Uterus (tissue), 3 donors: ENCODE measurements at regions not wholly inside any gene's neighbourhood (a gene's known extent, or its start where the extent isn't known, plus 50 kb on each side); places are given as distances from the start of the nearest gene placed in this dataset.

Experiments used
- DNase-seq, 2 donors: peaks; one replicate each; pipeline ENCODE4 v3.0.0-alpha.2; 2019 to 2020
- H3K27ac ChIP-seq, 2 donors: fragments of 200-600 bp; sonication (generic); 1 replicate in 1 of 2; 2 replicates in 1 of 2; pipeline ENCODE4 v1.5.1; 2016 to 2018
- H3K27me3 ChIP-seq, 2 donors: fragments of 200-600 bp; sonication (generic); one replicate each; pipeline ENCODE4 v1.5.1; 2018 to 2019; ENCODE audit warnings: control low read depth in 1 of 2
- H3K36me3 ChIP-seq, 2 donors: fragments of 200-600 bp; sonication (generic); one replicate each; pipeline ENCODE4 v1.5.1; 2019; ENCODE audit warnings: control low read depth in 1 of 2
- H3K4me1 ChIP-seq, 2 donors: fragments of 200-600 bp; sonication (generic); one replicate each; pipeline ENCODE4 v1.5.1; 2018 to 2019; ENCODE audit warnings: control low read depth in 1 of 2
- H3K4me3 ChIP-seq, 2 donors: fragments of 200-600 bp; sonication (generic); 1 replicate in 1 of 2; 2 replicates in 1 of 2; pipeline ENCODE4 v1.5.1; 2018 to 2019; ENCODE audit warnings: mild to moderate bottlenecking in 1 of 2
- H3K9me3 ChIP-seq, 2 donors: fragments of 200-600 bp; sonication (generic); one replicate each; pipeline ENCODE4 v1.5.1; 2019; ENCODE audit warnings: control low read depth in 1 of 2
- POLR2A ChIP-seq, 2 donors: fragments of 450-650 bp; IDR thresholded peaks; one replicate each; pipeline ENCODE4 v1.6.1; 2016; ENCODE audit warnings: antibody characterized with exemption in 2 of 2, mild to moderate bottlenecking in 1 of 2, moderate library complexity in 1 of 2
- intact Hi-C: fragments of 100-400 bp; cut with DNase I; formaldehyde crosslinking; loops from one replicate; pipeline ENCODE4 v1.15.1; 2023; ENCODE audit warnings: low total_unique reads
- TF ChIP-seq, protein P1 (sequence below), 4 experiments: fragments of 200-600 bp in 2 of 4; fragments of 450-650 bp in 2 of 4; sonication (generic) in 2 of 4; IDR thresholded peaks; one replicate each; pipeline ENCODE4 v1.5.1; 2016 to 2019; ENCODE audit warnings: antibody characterized with exemption in 4 of 4, mild to moderate bottlenecking in 2 of 4, moderate library complexity in 1 of 4
- donor health status: DM: yes; HTN: yes; CAD: no.

DNA sequence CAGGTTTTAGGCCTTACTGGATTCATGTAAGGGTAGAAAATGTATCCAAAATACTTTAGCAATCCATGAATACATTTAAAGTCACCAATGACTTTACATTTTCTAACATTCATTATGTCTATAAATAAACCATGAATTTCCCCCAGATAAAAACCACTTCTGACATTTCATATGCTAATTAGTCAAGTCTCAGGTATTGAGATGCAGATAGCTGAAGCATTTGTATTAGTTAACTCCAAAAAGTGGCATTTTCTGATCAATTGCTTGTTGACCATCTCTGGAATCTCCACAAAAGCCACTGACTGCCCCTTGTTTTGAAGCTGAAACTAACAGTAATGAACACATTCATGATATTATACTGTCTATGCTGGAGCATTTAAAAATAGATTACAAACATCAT, 68.4 kb upstream of the RAP2B start:
- no peak overlapping the region for H3K27ac ChIP-seq
- TF ChIP-seq POLR2A (IDR thresholded peaks at IDR 0.05), result no peak
- TF ChIP-seq, protein P1, sequence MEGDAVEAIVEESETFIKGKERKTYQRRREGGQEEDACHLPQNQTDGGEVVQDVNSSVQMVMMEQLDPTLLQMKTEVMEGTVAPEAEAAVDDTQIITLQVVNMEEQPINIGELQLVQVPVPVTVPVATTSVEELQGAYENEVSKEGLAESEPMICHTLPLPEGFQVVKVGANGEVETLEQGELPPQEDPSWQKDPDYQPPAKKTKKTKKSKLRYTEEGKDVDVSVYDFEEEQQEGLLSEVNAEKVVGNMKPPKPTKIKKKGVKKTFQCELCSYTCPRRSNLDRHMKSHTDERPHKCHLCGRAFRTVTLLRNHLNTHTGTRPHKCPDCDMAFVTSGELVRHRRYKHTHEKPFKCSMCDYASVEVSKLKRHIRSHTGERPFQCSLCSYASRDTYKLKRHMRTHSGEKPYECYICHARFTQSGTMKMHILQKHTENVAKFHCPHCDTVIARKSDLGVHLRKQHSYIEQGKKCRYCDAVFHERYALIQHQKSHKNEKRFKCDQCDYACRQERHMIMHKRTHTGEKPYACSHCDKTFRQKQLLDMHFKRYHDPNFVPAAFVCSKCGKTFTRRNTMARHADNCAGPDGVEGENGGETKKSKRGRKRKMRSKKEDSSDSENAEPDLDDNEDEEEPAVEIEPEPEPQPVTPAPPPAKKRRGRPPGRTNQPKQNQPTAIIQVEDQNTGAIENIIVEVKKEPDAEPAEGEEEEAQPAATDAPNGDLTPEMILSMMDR (IDR thresholded peaks at IDR 0.05), result no peak
- H3K36me3 ChIP-seq, result no peaks in the 10 kb centered on the region
- intact Hi-C loops, result no loop called here
- DNase-seq, result no peak
- no peak overlapping the region for H3K4me3 ChIP-seq
- H3K4me1 ChIP-seq, result no peaks in the 10 kb centered on the region
- no peaks in the 10 kb centered on the region for H3K9me3 ChIP-seq
- H3K27me3 ChIP-seq, result no peaks in the 10 kb centered on the region

DNA sequence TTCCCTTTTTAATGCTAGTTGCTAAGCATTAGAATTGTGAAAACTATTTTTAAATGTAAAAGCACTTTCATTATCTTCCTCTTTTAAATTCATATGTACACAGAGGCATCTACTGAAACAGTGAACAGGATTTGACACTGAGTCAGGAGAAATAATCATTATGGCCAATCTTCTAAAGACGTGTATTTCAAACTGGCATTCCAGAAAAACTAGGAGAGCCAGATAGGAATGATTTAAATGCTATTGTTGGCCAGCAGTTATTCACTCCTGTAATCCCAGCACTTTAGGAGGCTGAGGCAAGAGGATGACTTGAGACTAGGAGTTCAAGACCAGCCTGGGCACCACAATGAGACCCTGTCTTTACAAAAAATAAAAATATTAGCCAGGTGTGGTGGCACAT, 67.6 kb upstream of the RAP2B start:
- intact Hi-C loops, result no loop called here

DNA sequence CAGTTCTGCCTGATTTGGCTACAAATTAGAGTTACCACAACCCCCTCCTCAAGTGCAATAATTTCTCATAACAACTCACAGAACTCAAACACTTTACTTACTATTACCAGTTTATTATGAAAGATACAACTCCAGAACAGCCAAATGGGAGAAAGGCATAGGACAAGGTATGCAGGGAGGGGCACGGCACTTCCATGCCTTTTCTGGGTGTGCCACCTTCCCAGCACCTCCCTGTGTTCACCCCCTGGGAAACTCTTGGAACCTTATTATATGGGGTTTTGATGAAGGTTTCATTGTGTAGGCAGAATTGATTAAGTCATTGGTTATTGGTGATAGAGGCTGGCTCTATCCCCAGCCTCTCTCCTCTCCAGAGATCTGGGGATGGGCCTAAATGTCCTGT, 66.6 kb upstream of the RAP2B start:
- DNase-seq, result no peak
- Histone ChIP-seq H3K27me3 (no peaks in the 10 kb centered on the region), H3K9me3 (no peaks in the 10 kb centered on the region), H3K4me1 (no peaks in the 10 kb centered on the region), H3K36me3 (no peaks in the 10 kb centered on the region), H3K27ac (no peak overlapping the region), H3K4me3 (no peak overlapping the region)
- TF ChIP-seq, protein P1 (IDR thresholded peaks at IDR 0.05), result no peak
- no peak for TF ChIP-seq POLR2A (IDR thresholded peaks at IDR 0.05)
- intact Hi-C loops, result no loop called here

More for the DNA sequence above, 67.6 kb upstream of the RAP2B start:
- H3K27ac ChIP-seq, result no peak overlapping the region
- TF ChIP-seq, protein P1 (IDR thresholded peaks at IDR 0.05), result no peak
- TF ChIP-seq POLR2A (IDR thresholded peaks at IDR 0.05), result no peak
- no peaks in the 10 kb centered on the region for H3K4me1 ChIP-seq
- H3K4me3 ChIP-seq, result no peak overlapping the region
- no peaks in the 10 kb centered on the region for H3K27me3 ChIP-seq
- no peak for DNase-seq
- H3K36me3 ChIP-seq, result no peaks in the 10 kb centered on the region
- H3K9me3 ChIP-seq, result no peaks in the 10 kb centered on the region

DNA sequence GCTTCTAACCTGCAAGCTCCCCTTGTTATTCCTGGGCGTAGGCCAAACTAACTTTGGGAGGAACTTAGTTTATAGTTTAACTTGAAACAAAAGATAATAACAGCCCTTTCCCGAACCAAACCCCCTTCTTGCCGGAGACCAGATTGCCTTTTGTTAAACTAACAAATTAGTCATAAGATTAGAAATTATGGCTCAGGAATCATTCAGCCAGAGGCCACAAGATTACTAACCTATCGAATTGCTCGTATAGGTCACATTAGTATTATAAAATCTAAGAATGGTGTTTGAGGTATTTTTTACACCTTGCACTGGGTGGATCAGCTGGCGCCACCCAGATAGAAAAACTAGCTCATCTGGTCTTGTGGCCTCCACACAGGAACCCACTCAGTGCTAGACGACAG, 65.3 kb upstream of the RAP2B start:
- no peaks in the 10 kb centered on the region for H3K27me3 ChIP-seq
- no peak overlapping the region for H3K4me3 ChIP-seq
- TF ChIP-seq POLR2A (IDR thresholded peaks at IDR 0.05), result no peak
- H3K9me3 ChIP-seq, result no peaks in the 10 kb centered on the region
- no peak for DNase-seq
- no peaks in the 10 kb centered on the region for H3K4me1 ChIP-seq
- H3K27ac ChIP-seq, result no peak overlapping the region
- intact Hi-C loops, result no loop called here
- H3K36me3 ChIP-seq, result no peaks in the 10 kb centered on the region

DNA sequence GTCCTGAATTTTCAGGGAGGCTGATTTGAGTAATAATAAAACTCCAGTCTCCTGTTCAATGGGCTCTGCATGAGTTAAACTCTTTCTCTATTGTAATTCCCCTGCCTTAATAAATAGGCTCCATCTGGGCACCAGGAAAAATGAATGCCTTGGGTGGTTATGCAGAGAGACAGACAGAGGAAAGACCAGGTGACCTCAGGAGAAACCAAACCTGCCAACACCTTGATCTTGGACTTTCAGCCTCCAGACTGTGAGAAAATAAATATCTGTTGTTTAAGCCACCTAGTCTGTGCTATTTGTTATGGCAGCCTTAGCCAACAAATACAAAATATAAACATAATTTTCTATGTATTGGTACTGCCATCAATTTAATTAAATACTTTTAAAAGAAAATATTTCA, 64.8 kb upstream of the RAP2B start:
- H3K36me3 ChIP-seq, result no peaks in the 10 kb centered on the region
- H3K4me3 ChIP-seq, result no peak overlapping the region
- no peaks in the 10 kb centered on the region for H3K9me3 ChIP-seq
- no peak for TF ChIP-seq POLR2A (IDR thresholded peaks at IDR 0.05)
- TF ChIP-seq, protein P1 (IDR thresholded peaks at IDR 0.05), result no peak
- intact Hi-C loops, result no loop called here
- no peak overlapping the region for H3K27ac ChIP-seq
- H3K27me3 ChIP-seq, result no peaks in the 10 kb centered on the region
- no peaks in the 10 kb centered on the region for H3K4me1 ChIP-seq
- DNase-seq, result no peak

DNA sequence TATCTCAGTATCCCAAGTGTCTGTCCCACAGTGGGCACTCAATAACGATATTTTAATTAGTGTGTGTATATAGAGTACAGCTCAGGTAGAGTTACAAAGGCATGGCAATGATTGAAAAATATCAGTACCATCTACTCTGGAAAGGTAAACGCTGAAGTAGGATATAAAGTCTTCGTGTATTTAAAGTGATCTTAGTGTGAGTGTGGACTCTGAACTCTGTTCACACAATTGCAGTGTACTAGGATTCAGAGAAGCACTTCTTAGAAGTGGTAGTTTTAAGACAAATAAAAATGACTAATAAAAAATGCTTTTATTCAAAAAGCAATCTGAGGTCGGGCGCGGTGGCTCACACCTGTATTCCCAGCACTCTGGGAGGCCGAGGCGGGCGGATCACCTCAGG, 62.9 kb upstream of the RAP2B start:
- H3K36me3 ChIP-seq, result no peaks in the 10 kb centered on the region
- H3K4me1 ChIP-seq, result no peaks in the 10 kb centered on the region
- DNase-seq, result no peak
- no peak overlapping the region for H3K27ac ChIP-seq
- H3K4me3 ChIP-seq, result no peak overlapping the region
- H3K9me3 ChIP-seq, result no peaks in the 10 kb centered on the region
- H3K27me3 ChIP-seq, result no peaks in the 10 kb centered on the region
- intact Hi-C loops, result no loop called here
- TF ChIP-seq, protein P1 (IDR thresholded peaks at IDR 0.05), result no peak
- TF ChIP-seq POLR2A (IDR thresholded peaks at IDR 0.05), result no peak
